H1 (cell line): ENCODE measurements at regions not wholly inside any gene's neighbourhood (a gene's known extent, or its start where the extent isn't known, plus 50 kb on each side); places are given as distances from the start of the nearest gene placed in this dataset.

ENCODE experiments used
- TF ChIP-seq, protein P1 (sequence below), 3 experiments: IDR thresholded peaks; 1 replicate in 2 of 3; 2 replicates in 1 of 3; pipeline versions ENCODE4 v1.5.1 to v1.6.1; 2011; ENCODE audit warnings: low read length in 3 of 3, mild to moderate bottlenecking in 3 of 3, inconsistent platforms in 2 of 3, low read depth in 1 of 3, moderate library complexity in 1 of 3; ENCODE audit not compliant: insufficient read depth in 1 of 3; ENCODE audit errors: control extremely low read depth in 1 of 3
- TF ChIP-seq, protein P2 (sequence below): IDR thresholded peaks from 2 replicates; pipeline ENCODE4 v1.6.1; 2012; ENCODE audit warnings: inconsistent platforms

DNA sequence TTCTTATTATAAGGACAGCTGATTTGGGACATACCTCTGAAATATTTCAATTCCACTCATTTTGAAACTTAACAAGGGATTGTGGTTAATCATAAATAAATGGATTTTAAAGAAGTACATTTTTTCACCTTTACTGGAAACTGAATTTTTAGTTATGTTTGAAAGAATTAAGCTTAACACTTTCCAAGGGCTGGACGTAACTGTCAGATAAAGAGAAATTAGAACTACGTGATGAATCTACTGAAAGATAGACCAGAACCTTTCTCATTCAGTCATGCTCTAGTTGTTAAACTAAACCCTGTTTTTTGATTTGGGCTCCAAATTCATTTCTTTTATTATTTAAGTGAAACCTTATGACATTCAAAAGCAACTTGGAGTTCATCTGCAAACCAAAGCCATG, 1892.1 kb upstream of the SEL1L start (continued):
- TF ChIP-seq, protein P1, sequence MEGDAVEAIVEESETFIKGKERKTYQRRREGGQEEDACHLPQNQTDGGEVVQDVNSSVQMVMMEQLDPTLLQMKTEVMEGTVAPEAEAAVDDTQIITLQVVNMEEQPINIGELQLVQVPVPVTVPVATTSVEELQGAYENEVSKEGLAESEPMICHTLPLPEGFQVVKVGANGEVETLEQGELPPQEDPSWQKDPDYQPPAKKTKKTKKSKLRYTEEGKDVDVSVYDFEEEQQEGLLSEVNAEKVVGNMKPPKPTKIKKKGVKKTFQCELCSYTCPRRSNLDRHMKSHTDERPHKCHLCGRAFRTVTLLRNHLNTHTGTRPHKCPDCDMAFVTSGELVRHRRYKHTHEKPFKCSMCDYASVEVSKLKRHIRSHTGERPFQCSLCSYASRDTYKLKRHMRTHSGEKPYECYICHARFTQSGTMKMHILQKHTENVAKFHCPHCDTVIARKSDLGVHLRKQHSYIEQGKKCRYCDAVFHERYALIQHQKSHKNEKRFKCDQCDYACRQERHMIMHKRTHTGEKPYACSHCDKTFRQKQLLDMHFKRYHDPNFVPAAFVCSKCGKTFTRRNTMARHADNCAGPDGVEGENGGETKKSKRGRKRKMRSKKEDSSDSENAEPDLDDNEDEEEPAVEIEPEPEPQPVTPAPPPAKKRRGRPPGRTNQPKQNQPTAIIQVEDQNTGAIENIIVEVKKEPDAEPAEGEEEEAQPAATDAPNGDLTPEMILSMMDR (IDR thresholded peaks at IDR 0.05; ENCODE audit: control extremely low read depth in 1 of 3, insufficient read depth in 1 of 3, low read depth in 1 of 3, low read length in 3 of 3): no peak
- TF ChIP-seq, protein P2, sequence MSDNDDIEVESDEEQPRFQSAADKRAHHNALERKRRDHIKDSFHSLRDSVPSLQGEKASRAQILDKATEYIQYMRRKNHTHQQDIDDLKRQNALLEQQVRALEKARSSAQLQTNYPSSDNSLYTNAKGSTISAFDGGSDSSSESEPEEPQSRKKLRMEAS: no peak
